Astrocyte (in vitro differentiated cells and primary cell): ENCODE measurements at regions not wholly inside any gene's neighbourhood (a gene's known extent, or its start where the extent isn't known, plus 50 kb on each side); places are given as distances from the start of the nearest gene placed in this dataset.

Source experiments
- DNase-seq: peaks from one replicate; pipeline ENCODE4 v3.0.0-alpha.2; 2010; ENCODE audit warnings: low read depth
- FAIRE-seq: peaks from 2 replicates; lab custom pipeline; 2011; peaks lifted over from hg19 to GRCh38; lab: Jason Lieb, UNC
- H2AFZ ChIP-seq: 2 replicates; pipeline ENCODE4 v1.6.0; 2012; ENCODE audit warnings: low read depth, low read length, inconsistent platforms
- H3K27ac ChIP-seq: 2 replicates; pipeline ENCODE4 v1.5.1; 2011; ENCODE audit warnings: low read depth, low read length, inconsistent platforms
- H3K27me3 ChIP-seq: 2 replicates; pipeline ENCODE4 v1.6.0; 2011; ENCODE audit warnings: low read length, inconsistent platforms; ENCODE audit not compliant: insufficient read depth
- H3K36me3 ChIP-seq: 2 replicates; pipeline ENCODE4 v1.5.1; 2011; ENCODE audit warnings: low read length, inconsistent platforms; ENCODE audit not compliant: insufficient read depth
- H3K4me1 ChIP-seq: 2 replicates; pipeline ENCODE4 v1.5.1; 2011; ENCODE audit warnings: low read length, inconsistent platforms; ENCODE audit not compliant: insufficient read depth
- H3K4me2 ChIP-seq: 2 replicates; pipeline ENCODE4 v1.6.0; 2012; ENCODE audit warnings: low read length, inconsistent platforms
- H3K4me3 ChIP-seq: 2 replicates; pipeline ENCODE4 v1.5.1; 2011; ENCODE audit warnings: low read depth, mild to moderate bottlenecking, low read length, inconsistent platforms; ENCODE audit not compliant: insufficient read depth
- H3K79me2 ChIP-seq: 2 replicates; pipeline ENCODE4 v1.6.0; 2012; ENCODE audit warnings: mild to moderate bottlenecking, low read length, inconsistent platforms; ENCODE audit not compliant: insufficient read depth
- H3K9ac ChIP-seq: 2 replicates; pipeline ENCODE4 v1.6.0; 2012; ENCODE audit warnings: mild to moderate bottlenecking, low read length, inconsistent platforms
- H3K9me3 ChIP-seq: 2 replicates; pipeline ENCODE4 v1.5.1; 2012; ENCODE audit warnings: low read depth, mild to moderate bottlenecking, low read length, inconsistent platforms; ENCODE audit not compliant: insufficient read depth
- H4K20me1 ChIP-seq: 2 replicates; pipeline ENCODE4 v1.6.0; 2012; ENCODE audit warnings: low read length, inconsistent platforms; ENCODE audit not compliant: insufficient read depth
- H3K27ac Mint-ChIP-seq: one replicate; pipeline ENCODE4 v1.8.0; 2021; ENCODE audit warnings: mild to moderate bottlenecking, mixed read lengths; ENCODE audit not compliant: unreplicated experiment
- H3K27me3 Mint-ChIP-seq: one replicate; pipeline ENCODE4 v1.8.0; 2021; ENCODE audit warnings: low read depth, mixed read lengths; ENCODE audit not compliant: unreplicated experiment
- H3K36me3 Mint-ChIP-seq: one replicate; pipeline ENCODE4 v1.8.0; 2021; ENCODE audit warnings: low read depth, mixed read lengths; ENCODE audit not compliant: unreplicated experiment
- H3K4me1 Mint-ChIP-seq: one replicate; pipeline ENCODE4 v1.8.0; 2021; ENCODE audit warnings: low read depth, mixed read lengths; ENCODE audit not compliant: unreplicated experiment
- H3K4me3 Mint-ChIP-seq: one replicate; pipeline ENCODE4 v1.8.0; 2021; ENCODE audit warnings: mild to moderate bottlenecking, moderate library complexity, mixed read lengths; ENCODE audit not compliant: unreplicated experiment
- H3K9me3 Mint-ChIP-seq: one replicate; pipeline ENCODE4 v1.8.0; 2021; ENCODE audit warnings: mild to moderate bottlenecking, mixed read lengths; ENCODE audit not compliant: unreplicated experiment
- EZH2 ChIP-seq: IDR thresholded peaks from 2 replicates; pipeline ENCODE4 v1.6.1; 2012; ENCODE audit warnings: mild to moderate bottlenecking, low read length, inconsistent platforms; ENCODE audit not compliant: insufficient read depth
- TF ChIP-seq, protein P1 (sequence below): IDR thresholded peaks from 2 replicates; pipeline ENCODE4 v1.5.1; 2011; ENCODE audit warnings: low read depth, mild to moderate bottlenecking, inconsistent platforms, low read length, moderate library complexity; ENCODE audit not compliant: insufficient read depth

DNA sequence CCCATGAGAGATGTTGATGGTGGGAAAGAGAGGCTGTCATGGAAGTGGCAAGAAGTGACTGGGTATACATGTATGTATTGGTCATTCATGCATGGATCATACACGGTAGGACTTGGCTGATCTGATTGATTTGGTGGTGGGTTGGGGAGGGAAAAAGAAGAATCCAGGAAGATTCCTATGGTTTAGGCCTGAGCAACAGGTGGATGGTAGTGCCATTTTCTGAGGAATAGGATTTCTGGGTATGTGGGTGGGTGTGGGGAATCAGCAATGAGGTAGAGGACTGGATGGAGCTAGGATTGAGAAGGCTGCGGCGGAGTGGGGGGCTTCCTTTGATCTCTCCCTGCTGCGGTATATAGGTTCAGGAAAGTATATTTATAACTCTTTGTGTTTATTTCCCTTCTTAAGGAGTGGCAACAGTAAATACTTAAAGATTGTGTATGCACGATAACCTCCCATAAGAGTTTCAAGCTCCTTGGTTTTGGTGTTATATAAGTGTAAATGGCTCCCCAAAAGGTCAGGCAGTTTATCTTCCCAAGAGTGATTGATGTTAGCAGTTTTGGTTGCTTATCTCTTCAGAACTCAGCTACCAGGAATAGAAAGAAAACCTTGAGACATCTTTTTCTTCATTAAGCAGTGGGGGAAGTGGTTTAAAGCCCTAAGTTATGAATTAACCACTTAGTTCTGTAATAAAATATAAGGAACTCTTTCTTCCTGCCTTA lies 100.1 kb downstream of the LSMEM1 start:
- H3K4me1 Mint-ChIP-seq, result peaks cover 6% of the 10 kb centered on the region
- no peaks in the 10 kb centered on the region for H3K79me2 ChIP-seq
- H3K27ac Mint-ChIP-seq, result no peak overlapping the region
- FAIRE-seq (no peak), DNase-seq (no peak)
- H3K9me3 Mint-ChIP-seq, result peaks cover 1% of the 10 kb centered on the region
- no peak overlapping the region for H3K4me3 ChIP-seq
- H3K9ac ChIP-seq, result no peak overlapping the region
- H3K4me2 ChIP-seq, result no peak overlapping the region
- H3K27me3 ChIP-seq, result no peaks in the 10 kb centered on the region
- H3K27me3 Mint-ChIP-seq, result no peaks in the 10 kb centered on the region
- H3K4me1 ChIP-seq, result no peaks in the 10 kb centered on the region
- no peak overlapping the region for H3K27ac ChIP-seq
- H2AFZ ChIP-seq, result no peak overlapping the region
- H3K36me3 Mint-ChIP-seq, result no peaks in the 10 kb centered on the region
- H3K36me3 ChIP-seq, result no peaks in the 10 kb centered on the region
- H3K4me3 Mint-ChIP-seq, result no peak overlapping the region
- no peak for TF ChIP-seq EZH2
- TF ChIP-seq, protein P1, sequence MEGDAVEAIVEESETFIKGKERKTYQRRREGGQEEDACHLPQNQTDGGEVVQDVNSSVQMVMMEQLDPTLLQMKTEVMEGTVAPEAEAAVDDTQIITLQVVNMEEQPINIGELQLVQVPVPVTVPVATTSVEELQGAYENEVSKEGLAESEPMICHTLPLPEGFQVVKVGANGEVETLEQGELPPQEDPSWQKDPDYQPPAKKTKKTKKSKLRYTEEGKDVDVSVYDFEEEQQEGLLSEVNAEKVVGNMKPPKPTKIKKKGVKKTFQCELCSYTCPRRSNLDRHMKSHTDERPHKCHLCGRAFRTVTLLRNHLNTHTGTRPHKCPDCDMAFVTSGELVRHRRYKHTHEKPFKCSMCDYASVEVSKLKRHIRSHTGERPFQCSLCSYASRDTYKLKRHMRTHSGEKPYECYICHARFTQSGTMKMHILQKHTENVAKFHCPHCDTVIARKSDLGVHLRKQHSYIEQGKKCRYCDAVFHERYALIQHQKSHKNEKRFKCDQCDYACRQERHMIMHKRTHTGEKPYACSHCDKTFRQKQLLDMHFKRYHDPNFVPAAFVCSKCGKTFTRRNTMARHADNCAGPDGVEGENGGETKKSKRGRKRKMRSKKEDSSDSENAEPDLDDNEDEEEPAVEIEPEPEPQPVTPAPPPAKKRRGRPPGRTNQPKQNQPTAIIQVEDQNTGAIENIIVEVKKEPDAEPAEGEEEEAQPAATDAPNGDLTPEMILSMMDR, result no peak
- no peaks in the 10 kb centered on the region for H3K9me3 ChIP-seq
- H4K20me1 ChIP-seq, result no peaks in the 10 kb centered on the region

DNA sequence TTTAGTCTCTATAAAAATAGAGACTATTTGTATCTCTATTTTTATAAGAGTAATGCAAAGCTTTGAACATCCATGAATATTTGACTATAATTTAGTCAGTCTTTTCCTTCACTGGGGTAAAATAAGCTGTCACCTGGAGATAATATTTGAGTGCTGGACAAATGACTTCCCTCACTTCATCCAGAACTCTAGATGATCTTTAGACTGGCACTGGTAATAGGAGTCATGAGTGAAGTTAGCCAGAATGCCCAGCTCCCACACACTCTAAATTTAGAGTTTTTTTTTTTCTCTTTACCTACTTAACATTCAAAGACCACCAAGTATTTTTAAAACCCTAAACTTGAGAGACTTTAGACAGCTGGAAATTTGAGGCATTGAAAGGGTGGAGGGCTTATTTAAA lies 100.7 kb downstream of the LSMEM1 start:
- no peaks in the 10 kb centered on the region for H3K4me1 ChIP-seq
- H3K9ac ChIP-seq, result no peak overlapping the region
- H3K27me3 ChIP-seq, result no peaks in the 10 kb centered on the region
- H3K27ac ChIP-seq, result no peak overlapping the region
- Mint-ChIP-seq H3K9me3 (peaks cover 1% of the 10 kb centered on the region), H3K27ac (no peak overlapping the region), H3K27me3 (no peaks in the 10 kb centered on the region), H3K36me3 (no peaks in the 10 kb centered on the region), H3K4me1 (peaks cover 7% of the 10 kb centered on the region), H3K4me3 (no peak overlapping the region)
- DNase-seq (no peak), FAIRE-seq (no peak)
- H2AFZ ChIP-seq, result no peak overlapping the region
- H3K36me3 ChIP-seq, result no peaks in the 10 kb centered on the region
- H3K4me2 ChIP-seq, result no peak overlapping the region
- no peaks in the 10 kb centered on the region for H3K79me2 ChIP-seq
- H3K4me3 ChIP-seq, result no peak overlapping the region
- TF ChIP-seq, protein P1, result no peak
- TF ChIP-seq EZH2, result no peak
- H3K9me3 ChIP-seq, result no peaks in the 10 kb centered on the region
- H4K20me1 ChIP-seq, result no peaks in the 10 kb centered on the region

GRCh38 chr7:112584290-112584689 lies 103.5 kb downstream of the LSMEM1 start:
- Histone ChIP-seq H3K9me3 (no peaks in the 10 kb centered on the region), H3K4me2 (no peak overlapping the region), H3K4me1 (no peaks in the 10 kb centered on the region), H3K27me3 (no peaks in the 10 kb centered on the region), H3K79me2 (no peaks in the 10 kb centered on the region), H2AFZ (no peak overlapping the region), H3K4me3 (no peak overlapping the region), H3K9ac (no peak overlapping the region), H3K27ac (no peak overlapping the region), H4K20me1 (no peaks in the 10 kb centered on the region), H3K36me3 (no peaks in the 10 kb centered on the region)
- no peak for TF ChIP-seq EZH2
- TF ChIP-seq, protein P1, result no peak
- FAIRE-seq, result no peak
- Mint-ChIP-seq H3K27ac (no peak overlapping the region), H3K27me3 (no peaks in the 10 kb centered on the region), H3K36me3 (peaks cover 2% of the 10 kb centered on the region), H3K4me1 (peaks cover 7% of the 10 kb centered on the region), H3K9me3 (peaks cover 7% of the 10 kb centered on the region), H3K4me3 (no peak overlapping the region)
- DNase-seq, result no peak
